Natural killer cell treated with Interleukin-12 subunit alpha and Interleukin-12 subunit beta and Interleukin-15 and Interleukin-18, amount 100 ng/mL, for 72 hours (primary cell): ENCODE measurements at regions not wholly inside any gene's neighbourhood (a gene's known extent, or its start where the extent isn't known, plus 50 kb on each side); places are given as distances from the start of the nearest gene placed in this dataset.

ENCODE experiments used
- ATAC-seq, 2 donors: fragments of 150-1000 bp; cut with Tn5 transposase in 1 of 2; sonication (Bioruptor Pico), chemical (Tn5 transposase) in 1 of 2; 2 replicates each; pipeline ENCODE4 v1.10.0; 2021
- DNase-seq: peaks from one replicate; pipeline ENCODE4 v3.0.0; 2022; ENCODE audit warnings: low spot score
- H3K27ac Mint-ChIP-seq, 2 donors: 1 replicate in 1 of 2; 2 replicates in 1 of 2; pipeline ENCODE4 v1.8.0; 2022; ENCODE audit warnings: mixed read lengths in 2 of 2, mild to moderate bottlenecking in 1 of 2, moderate library complexity in 1 of 2
- H3K27me3 Mint-ChIP-seq, 2 donors: 1 replicate in 1 of 2; 2 replicates in 1 of 2; pipeline ENCODE4 v1.8.0; 2022; ENCODE audit warnings: mixed read lengths in 2 of 2
- H3K36me3 Mint-ChIP-seq: one replicate; pipeline ENCODE4 v1.8.0; 2022; ENCODE audit warnings: mixed read lengths
- H3K4me1 Mint-ChIP-seq, 2 donors: 1 replicate in 1 of 2; 2 replicates in 1 of 2; pipeline ENCODE4 v1.8.0; 2022; ENCODE audit warnings: low read depth in 2 of 2, mixed read lengths in 2 of 2, mild to moderate bottlenecking in 1 of 2
- H3K4me3 Mint-ChIP-seq: one replicate; pipeline ENCODE4 v1.8.0; 2022; ENCODE audit warnings: mixed read lengths
- H3K9me3 Mint-ChIP-seq: 2 replicates; pipeline ENCODE4 v1.8.0; 2022; ENCODE audit warnings: mixed read lengths

DNA sequence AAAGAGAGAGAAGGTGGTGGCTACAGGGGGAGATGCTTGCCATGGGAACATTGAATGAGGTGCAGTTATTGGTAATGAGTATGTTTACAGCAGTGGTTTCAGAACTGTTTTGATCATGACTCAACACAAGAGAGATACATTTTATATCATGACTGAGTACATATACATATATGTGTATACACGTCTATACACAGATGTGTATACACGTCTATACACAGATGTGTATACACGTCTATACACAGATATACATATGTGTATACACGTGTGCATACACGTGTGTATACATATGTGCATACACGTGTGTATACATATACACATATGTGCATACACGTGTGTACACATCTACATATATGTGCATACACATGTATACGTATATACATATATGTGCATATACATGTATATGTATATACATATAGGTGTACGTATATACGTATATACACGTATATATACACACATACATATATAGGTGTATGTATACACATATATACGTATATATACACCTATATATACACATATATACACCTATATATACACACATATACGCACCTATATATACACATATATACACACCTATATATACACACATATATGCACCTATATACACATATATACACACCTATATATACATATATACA lies 518.5 kb downstream of the TSN start:
- no peaks in the 10 kb centered on the region for H3K36me3 Mint-ChIP-seq
- H3K27ac Mint-ChIP-seq: no peak overlapping the region
- DNase-seq (no peak), ATAC-seq (no peak)
- H3K27me3 Mint-ChIP-seq: no peaks in the 10 kb centered on the region
- no peaks in the 10 kb centered on the region for H3K4me1 Mint-ChIP-seq
- peaks cover 8% of the 10 kb centered on the region for H3K9me3 Mint-ChIP-seq
- H3K4me3 Mint-ChIP-seq: no peak overlapping the region

DNA sequence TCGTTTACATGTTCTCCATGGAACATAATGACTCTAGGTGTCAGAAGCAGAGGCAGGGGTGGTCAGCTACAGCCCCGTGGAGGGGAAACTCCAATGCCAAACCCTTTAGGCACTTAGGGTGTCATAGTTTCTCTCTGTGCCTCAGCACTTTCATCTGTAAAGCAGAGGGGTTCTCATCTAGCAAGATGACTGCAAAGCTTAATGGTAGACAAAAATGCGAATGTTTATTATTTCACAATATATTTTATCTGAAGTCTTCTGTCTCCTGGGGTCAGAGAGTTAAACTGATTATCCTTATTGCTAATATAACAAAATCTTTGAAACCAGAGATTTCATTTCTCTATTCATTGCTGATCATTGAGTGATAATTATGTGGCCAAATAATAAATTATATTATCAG lies 522.5 kb downstream of the TSN start:
- Mint-ChIP-seq H3K27ac (no peak overlapping the region), H3K9me3 (peaks cover 7% of the 10 kb centered on the region), H3K4me1 (no peaks in the 10 kb centered on the region), H3K36me3 (no peaks in the 10 kb centered on the region), H3K27me3 (no peaks in the 10 kb centered on the region), H3K4me3 (no peak overlapping the region)
- DNase-seq (no peak), ATAC-seq (no peak)

DNA sequence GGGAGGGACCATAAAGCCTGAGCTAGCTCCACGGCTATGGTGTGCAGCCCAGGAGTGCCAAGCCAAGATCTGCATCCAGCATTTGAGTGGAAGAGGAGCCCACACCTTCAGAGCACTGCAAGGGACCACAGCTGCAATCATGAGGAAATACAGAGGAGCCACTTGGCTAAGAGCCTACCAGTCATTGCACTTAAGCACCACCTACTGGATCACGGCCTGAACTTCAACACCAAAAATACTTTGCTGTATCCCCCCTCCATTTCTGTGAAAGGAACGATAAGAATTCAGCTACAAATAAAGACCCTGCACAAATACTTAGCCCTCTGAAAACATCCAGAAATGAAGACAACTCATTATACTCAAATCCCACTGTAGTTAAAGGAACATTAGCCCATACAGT lies 545.3 kb downstream of the TSN start:
- no peaks in the 10 kb centered on the region for H3K27me3 Mint-ChIP-seq
- H3K36me3 Mint-ChIP-seq: peaks cover 5% of the 10 kb centered on the region
- no peak for DNase-seq
- H3K27ac Mint-ChIP-seq: no peak overlapping the region
- no peak for ATAC-seq
- H3K4me1 Mint-ChIP-seq: no peaks in the 10 kb centered on the region
- H3K9me3 Mint-ChIP-seq: peaks cover 30% of the 10 kb centered on the region
- H3K4me3 Mint-ChIP-seq: no peak overlapping the region

DNA sequence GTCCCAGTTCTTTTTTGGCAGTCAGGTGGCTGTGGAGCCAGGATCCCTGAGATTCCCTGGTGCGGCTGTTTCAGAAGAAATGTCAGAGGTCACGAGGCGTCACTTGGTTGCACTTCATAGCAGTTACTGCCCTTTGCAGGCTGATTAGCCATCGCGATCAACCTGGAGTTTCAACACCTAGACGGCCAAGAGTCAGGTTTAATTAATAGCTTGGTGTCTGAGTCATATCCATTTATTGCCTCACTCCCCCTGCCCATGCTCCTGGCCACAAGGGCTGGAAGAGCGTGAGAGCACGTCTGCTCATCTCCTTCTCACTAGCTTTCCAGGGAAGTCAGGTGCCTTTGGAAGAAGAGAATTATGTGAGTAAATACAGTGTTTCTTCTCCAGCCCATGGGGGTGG lies 552.3 kb downstream of the TSN start:
- no peaks in the 10 kb centered on the region for H3K36me3 Mint-ChIP-seq
- no peaks in the 10 kb centered on the region for H3K27me3 Mint-ChIP-seq
- H3K27ac Mint-ChIP-seq: no peak overlapping the region
- no peaks in the 10 kb centered on the region for H3K4me1 Mint-ChIP-seq
- H3K9me3 Mint-ChIP-seq: peaks cover 8% of the 10 kb centered on the region
- DNase-seq (no peak), ATAC-seq (no peak)
- H3K4me3 Mint-ChIP-seq: no peak overlapping the region

DNA sequence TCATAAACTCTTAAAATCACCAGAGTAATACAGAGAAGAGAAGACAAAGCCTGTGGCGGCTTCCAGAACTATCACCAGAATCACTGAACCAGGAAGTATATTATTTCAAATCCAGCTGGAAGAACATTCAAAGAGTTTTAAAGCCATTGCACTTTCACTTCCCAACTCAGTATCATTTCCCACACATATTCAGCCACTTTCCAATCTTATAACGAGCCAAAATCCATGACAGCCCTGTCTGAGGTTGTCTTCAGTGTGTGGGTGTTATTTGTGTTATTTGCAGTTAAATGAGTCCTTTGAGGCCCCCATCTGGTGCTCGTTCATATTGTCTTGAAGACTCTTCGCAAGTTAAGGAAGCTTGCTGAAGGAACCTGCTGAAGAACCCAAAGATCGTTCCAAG lies 559.9 kb downstream of the TSN start:
- DNase-seq (no peak), ATAC-seq (no peak)
- no peaks in the 10 kb centered on the region for H3K4me1 Mint-ChIP-seq

DNA sequence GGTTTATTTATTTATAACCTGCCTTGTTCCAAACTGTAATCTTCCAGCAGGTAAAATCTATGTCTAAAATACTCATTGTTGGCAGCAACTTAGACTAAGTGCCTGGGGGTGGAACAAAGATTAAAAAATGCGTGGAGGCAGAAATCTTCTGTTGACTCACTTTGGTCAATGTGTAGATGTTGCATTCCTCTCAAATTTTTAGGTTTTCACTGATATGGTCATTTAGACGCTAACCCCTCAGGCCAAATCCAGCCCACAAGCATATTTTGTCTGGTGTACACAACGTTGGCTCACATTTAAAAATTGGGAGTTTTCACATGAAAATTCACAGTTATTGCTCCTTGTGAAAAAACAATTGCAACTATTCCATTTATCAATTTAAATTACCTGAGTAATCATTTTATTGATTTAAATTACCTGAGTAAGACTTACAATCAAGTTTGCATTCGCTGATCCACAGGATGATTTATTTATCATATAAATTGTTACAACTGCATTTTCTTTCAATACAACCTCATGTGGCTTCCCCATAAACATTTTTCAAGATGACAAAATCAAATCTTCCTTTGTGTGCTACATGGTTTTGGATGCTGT lies 564.2 kb downstream of the TSN start:
- Mint-ChIP-seq H3K36me3 (no peaks in the 10 kb centered on the region), H3K9me3 (peaks cover 5% of the 10 kb centered on the region), H3K27me3 (no peaks in the 10 kb centered on the region), H3K27ac (no peak overlapping the region), H3K4me3 (no peak overlapping the region), H3K4me1 (no peaks in the 10 kb centered on the region)
- ATAC-seq: no peak
- no peak for DNase-seq

More for the DNA sequence above, 559.9 kb downstream of the TSN start:
- no peak overlapping the region for H3K27ac Mint-ChIP-seq
- peaks cover 5% of the 10 kb centered on the region for H3K9me3 Mint-ChIP-seq
- H3K27me3 Mint-ChIP-seq: no peaks in the 10 kb centered on the region
- no peak overlapping the region for H3K4me3 Mint-ChIP-seq
- no peaks in the 10 kb centered on the region for H3K36me3 Mint-ChIP-seq

DNA sequence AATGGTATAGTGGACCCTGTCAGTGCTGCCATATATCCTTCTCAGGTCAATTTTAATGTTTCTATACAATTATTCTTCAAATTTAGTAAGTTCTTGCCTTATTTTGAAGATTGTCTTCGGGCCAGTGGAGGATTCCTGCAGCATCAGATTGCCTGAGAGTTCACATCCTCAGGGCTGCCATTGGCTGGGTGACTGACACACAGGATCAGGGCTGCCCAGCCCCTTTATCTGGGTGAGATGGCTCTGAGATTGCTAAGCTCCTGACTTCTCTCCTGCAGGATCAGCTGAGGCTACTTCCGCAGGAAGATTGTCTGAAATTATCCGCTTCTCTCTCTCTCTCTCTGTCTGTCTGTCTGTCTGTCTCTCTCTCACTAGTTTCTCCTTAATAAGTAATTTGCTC lies 567.4 kb downstream of the TSN start:
- H3K4me3 Mint-ChIP-seq: no peak overlapping the region
- H3K27ac Mint-ChIP-seq: no peak overlapping the region
- no peaks in the 10 kb centered on the region for H3K27me3 Mint-ChIP-seq
- H3K36me3 Mint-ChIP-seq: no peaks in the 10 kb centered on the region
- no peaks in the 10 kb centered on the region for H3K4me1 Mint-ChIP-seq
- H3K9me3 Mint-ChIP-seq: no peaks in the 10 kb centered on the region
- ATAC-seq (no peak), DNase-seq (no peak)

DNA sequence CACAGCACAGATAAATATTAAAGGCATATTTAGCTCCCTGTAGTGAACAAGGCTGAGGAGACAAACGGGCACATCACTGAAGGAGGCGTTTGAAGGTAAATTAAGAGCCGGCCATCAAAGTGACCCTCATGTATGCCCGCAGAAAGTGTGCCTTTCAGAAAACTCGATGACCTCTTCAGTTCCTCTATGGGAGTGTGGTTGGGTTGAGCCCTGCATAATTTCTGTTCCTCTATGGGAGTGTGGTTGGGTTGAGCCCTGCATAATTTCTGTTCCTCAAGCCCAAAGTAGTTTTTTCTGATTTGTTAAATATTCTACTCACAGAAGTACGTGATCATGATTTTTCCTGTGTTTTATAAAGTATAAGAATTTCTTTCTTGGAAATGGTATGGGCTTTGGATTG lies 568.5 kb downstream of the TSN start:
- no peaks in the 10 kb centered on the region for H3K9me3 Mint-ChIP-seq

DNA sequence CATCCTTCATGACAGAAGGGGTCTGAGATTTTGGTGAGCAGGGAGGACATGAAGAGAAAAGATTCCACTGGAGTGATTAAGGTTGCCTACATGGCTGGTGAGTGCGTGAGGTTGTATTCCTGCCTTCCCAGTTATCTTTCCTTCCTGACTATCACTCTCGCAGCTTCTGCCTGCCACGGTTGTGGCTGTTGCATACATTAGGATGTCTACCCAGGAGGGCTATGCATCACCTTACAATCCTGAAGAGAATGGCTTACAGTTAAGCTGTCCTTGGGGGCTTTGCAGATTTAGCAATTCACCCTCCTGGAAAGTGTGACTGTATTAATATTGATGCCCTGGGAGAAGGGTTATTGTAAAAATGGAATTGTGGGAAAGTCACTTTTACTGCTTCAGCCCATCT lies 571.0 kb downstream of the TSN start:
- H3K4me3 Mint-ChIP-seq: no peak overlapping the region
- DNase-seq (no peak), ATAC-seq (no peak)
- H3K9me3 Mint-ChIP-seq: no peaks in the 10 kb centered on the region
- no peaks in the 10 kb centered on the region for H3K4me1 Mint-ChIP-seq
- H3K27ac Mint-ChIP-seq: no peak overlapping the region
- H3K27me3 Mint-ChIP-seq: no peaks in the 10 kb centered on the region
- H3K36me3 Mint-ChIP-seq: no peaks in the 10 kb centered on the region

More for the DNA sequence above, 568.5 kb downstream of the TSN start:
- Mint-ChIP-seq H3K4me1 (no peaks in the 10 kb centered on the region), H3K36me3 (no peaks in the 10 kb centered on the region), H3K27me3 (no peaks in the 10 kb centered on the region), H3K4me3 (no peak overlapping the region), H3K27ac (no peak overlapping the region)
- ATAC-seq (no peak), DNase-seq (no peak)

DNA sequence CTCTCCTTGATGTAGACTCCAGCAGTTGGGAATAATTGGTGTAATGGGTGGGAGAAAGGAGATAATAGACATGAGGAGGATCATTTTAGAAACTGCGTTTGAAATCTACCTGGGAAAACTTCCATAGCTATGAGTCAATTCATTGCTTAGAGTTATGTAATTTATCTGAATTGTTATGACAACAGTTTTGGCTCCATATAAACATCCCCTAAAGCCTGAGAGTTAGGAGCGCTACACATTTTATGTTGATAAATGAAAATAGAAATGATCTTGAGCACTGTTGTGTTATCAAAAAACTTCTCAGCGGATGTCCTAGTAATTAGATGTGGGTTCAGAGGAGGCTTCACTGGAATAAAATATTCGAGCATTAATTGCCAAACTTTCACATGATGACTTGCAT lies 573.4 kb downstream of the TSN start:
- no peak overlapping the region for H3K27ac Mint-ChIP-seq
- no peak overlapping the region for H3K4me3 Mint-ChIP-seq
- no peak for ATAC-seq
- H3K27me3 Mint-ChIP-seq: no peaks in the 10 kb centered on the region
- H3K36me3 Mint-ChIP-seq: no peaks in the 10 kb centered on the region
- no peaks in the 10 kb centered on the region for H3K9me3 Mint-ChIP-seq
- no peaks in the 10 kb centered on the region for H3K4me1 Mint-ChIP-seq
- no peak for DNase-seq

DNA sequence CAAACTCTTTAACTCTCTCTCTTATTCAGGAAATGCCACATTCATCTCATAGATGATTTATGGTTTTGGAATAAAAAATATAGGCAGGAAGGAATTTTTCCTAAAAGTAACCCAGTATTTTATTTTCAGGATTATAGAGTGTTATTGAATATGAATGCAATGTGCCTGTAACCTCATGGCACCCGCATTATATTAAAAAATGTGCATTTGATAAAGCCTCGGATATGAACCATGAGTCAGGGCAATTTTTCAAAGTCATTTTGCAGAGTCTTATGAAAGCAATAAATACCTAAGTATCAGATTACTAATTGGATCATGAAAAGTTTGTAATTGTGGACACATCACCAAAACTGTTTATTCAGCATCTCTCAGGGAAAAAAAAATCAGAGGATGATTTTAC lies 573.8 kb downstream of the TSN start:
- ATAC-seq (no peak), DNase-seq (no peak)
- no peaks in the 10 kb centered on the region for H3K4me1 Mint-ChIP-seq
- no peaks in the 10 kb centered on the region for H3K27me3 Mint-ChIP-seq
- H3K9me3 Mint-ChIP-seq: no peaks in the 10 kb centered on the region
- H3K27ac Mint-ChIP-seq: no peak overlapping the region
- no peak overlapping the region for H3K4me3 Mint-ChIP-seq
- H3K36me3 Mint-ChIP-seq: no peaks in the 10 kb centered on the region

DNA sequence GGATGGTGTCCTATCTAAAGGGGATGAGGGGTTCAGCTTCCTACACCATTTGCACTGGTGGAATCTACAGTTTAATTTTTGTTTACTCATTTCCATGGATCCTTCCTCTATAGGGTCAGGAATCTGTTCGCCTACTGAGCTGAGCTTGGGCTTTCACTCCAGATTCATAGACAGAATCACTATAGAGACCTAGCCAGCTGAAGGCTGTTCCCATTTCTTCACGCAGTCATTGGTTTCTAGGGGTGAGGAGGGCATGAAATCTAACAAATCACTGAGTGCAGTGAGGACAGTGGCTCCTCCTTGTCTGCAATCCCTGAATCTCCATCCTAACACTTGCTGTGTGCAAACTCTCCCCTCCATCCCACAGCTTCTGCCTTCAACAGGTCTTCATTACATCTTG lies 578.5 kb downstream of the TSN start:
- no peaks in the 10 kb centered on the region for H3K27me3 Mint-ChIP-seq
- peak in 1 of 2 donors; percentile 24 for ATAC-seq
- H3K27ac Mint-ChIP-seq: no peak overlapping the region
- H3K36me3 Mint-ChIP-seq: no peaks in the 10 kb centered on the region
- H3K4me1 Mint-ChIP-seq: no peaks in the 10 kb centered on the region
- no peak overlapping the region for H3K4me3 Mint-ChIP-seq
- no peak for DNase-seq
- H3K9me3 Mint-ChIP-seq: no peaks in the 10 kb centered on the region

DNA sequence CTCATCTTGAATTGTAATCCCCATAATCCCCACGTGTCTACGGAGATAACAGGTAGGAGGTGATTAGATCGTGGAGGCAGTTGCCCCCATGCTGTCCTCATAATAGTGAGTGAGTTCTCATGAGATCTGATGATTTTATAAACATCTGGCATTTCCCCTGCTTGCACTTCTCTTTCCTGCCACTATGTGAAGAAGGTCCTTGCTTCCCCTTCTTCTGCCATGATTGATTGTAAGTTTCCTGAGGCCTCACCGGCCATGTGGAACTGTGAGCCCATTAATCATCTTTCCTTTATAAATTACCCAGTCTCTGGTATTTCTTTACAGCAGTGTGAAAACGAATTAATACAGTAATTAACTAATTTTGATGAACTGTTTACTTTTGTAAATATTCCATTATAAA lies 582.5 kb downstream of the TSN start:
- H3K36me3 Mint-ChIP-seq: no peaks in the 10 kb centered on the region
- H3K27me3 Mint-ChIP-seq: no peaks in the 10 kb centered on the region
- no peak for DNase-seq
- H3K4me1 Mint-ChIP-seq: no peaks in the 10 kb centered on the region
- H3K9me3 Mint-ChIP-seq: no peaks in the 10 kb centered on the region
- no peak overlapping the region for H3K27ac Mint-ChIP-seq
- no peak for ATAC-seq
- no peak overlapping the region for H3K4me3 Mint-ChIP-seq

DNA sequence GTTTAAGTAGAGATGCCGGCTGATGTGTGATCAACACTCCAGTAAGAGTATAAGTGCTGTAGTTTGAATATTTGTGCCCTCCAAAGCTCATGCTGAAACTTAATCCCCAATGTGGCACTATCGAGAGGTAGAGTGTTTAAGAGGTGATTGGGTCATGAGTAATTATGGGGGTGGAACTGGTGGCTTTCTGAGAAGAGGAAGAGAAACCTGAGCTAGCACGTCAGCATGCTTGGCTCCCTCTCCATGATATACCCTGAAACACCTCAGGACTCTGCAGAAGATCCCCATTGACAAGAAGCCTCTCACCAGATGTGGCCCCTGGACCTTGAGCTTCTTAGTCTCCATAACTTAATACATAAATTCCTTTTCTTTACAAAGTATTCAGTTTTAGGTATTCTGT lies 584.8 kb downstream of the TSN start:
- H3K4me3 Mint-ChIP-seq: no peak overlapping the region
- H3K4me1 Mint-ChIP-seq: no peaks in the 10 kb centered on the region
- H3K9me3 Mint-ChIP-seq: peaks cover 3% of the 10 kb centered on the region
- H3K36me3 Mint-ChIP-seq: no peaks in the 10 kb centered on the region
- H3K27me3 Mint-ChIP-seq: no peaks in the 10 kb centered on the region
- DNase-seq: no peak
- no peak overlapping the region for H3K27ac Mint-ChIP-seq
- ATAC-seq: no peak

DNA sequence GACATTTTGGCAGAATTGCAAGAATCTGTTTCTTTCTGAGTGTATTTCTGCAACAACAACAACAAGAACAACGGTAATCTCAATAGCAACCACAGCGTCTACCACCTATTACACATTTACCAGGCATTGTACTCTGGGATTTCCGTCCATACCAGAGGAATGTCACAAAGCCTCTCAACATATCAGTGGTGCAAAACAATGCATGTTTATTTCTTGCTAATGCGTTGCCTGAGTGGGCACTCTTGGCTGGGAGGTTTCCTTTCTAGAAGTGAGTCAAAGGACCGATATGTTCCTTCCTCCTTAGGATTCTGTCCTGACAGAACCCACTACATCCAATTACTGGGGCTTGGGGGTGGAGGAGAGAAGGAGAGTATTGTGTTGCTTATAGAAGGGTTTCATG lies 585.6 kb downstream of the TSN start:
- Mint-ChIP-seq H3K36me3 (no peaks in the 10 kb centered on the region), H3K4me3 (no peak overlapping the region), H3K9me3 (peaks cover 5% of the 10 kb centered on the region), H3K27me3 (no peaks in the 10 kb centered on the region), H3K27ac (no peak overlapping the region), H3K4me1 (no peaks in the 10 kb centered on the region)
- DNase-seq: no peak
- no peak for ATAC-seq
